ENCODE measurements at regions not wholly inside any gene's neighbourhood (a gene's known extent, or its start where the extent isn't known, plus 50 kb on each side); places are given as distances from the start of the nearest gene placed in this dataset.
"Not testable (repeated sequence)": the region's sequence is repeated elsewhere in the genome, so short reads cannot be mapped to it uniquely, and the experiment has no call there.

DNA sequence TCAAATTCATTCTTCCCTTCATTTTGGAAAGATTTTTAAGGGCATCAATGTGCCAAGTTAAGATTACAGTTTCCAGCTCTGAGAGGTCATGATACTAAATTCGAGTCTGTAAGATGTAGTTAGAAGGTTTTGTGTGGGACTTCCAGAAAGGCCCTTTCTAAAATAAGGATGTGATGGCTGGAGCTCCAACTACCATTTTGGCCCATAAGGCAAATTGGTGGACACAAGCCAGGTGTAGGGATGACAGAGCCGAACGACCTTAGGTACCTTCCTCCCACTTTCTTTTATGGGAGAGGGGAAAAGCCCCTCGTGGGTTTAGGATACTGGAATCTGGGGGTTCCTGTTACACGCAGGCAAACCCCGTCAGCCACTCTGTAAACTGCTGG lies 54.3 kb upstream of the PTPDC1 start:
- TF ChIP-seq, protein P1, sequence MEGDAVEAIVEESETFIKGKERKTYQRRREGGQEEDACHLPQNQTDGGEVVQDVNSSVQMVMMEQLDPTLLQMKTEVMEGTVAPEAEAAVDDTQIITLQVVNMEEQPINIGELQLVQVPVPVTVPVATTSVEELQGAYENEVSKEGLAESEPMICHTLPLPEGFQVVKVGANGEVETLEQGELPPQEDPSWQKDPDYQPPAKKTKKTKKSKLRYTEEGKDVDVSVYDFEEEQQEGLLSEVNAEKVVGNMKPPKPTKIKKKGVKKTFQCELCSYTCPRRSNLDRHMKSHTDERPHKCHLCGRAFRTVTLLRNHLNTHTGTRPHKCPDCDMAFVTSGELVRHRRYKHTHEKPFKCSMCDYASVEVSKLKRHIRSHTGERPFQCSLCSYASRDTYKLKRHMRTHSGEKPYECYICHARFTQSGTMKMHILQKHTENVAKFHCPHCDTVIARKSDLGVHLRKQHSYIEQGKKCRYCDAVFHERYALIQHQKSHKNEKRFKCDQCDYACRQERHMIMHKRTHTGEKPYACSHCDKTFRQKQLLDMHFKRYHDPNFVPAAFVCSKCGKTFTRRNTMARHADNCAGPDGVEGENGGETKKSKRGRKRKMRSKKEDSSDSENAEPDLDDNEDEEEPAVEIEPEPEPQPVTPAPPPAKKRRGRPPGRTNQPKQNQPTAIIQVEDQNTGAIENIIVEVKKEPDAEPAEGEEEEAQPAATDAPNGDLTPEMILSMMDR (IDR thresholded peaks at IDR 0.05) = no peak
- TF ChIP-seq POLR2A (IDR thresholded peaks at IDR 0.05) = no peak
- Histone ChIP-seq H3K4me1 (no peaks in the 10 kb centered on the region), H3K27ac (peak overlapping the region; percentile 49 to 76 (median 71)), H3K27me3 (no peaks in the 10 kb centered on the region), H3K4me3 (peak overlapping the region; percentile 78 to 84 (median 79)), H3K9me3 (no peaks in the 10 kb centered on the region), H3K36me3 (no peaks in the 10 kb centered on the region)
- no peak for DNase-seq
- no peak for ATAC-seq
- intact Hi-C loops (cut with DNase I) = no loop called here
- WGBS (ENCODE audit: insufficient coverage, low coverage, low lambda C conversion rate, missing lambda C conversion rate) = 47% methylated on average over 2 of the region's 6 CpGs

DNA sequence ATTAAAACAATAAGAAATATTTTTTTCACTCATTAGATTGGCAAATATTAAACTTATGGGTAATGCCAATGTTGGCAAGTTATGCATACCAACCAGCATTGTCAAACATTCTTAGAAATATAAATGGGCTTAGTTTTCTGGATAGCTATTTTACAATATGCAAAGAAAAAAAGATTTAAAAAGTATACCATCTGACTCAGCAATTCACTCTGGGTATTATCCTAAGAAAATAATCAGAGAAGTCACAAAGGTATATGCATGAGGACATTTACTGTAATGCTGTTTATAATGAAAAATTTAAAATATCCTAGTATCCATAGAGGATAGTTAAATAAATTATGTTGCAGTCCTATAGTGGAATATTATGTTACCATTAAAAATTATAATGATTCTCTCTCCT lies 57.4 kb upstream of the PTPDC1 start:
- Histone ChIP-seq H3K4me3 (no peak overlapping the region), H3K36me3 (no peaks in the 10 kb centered on the region), H3K27me3 (no peaks in the 10 kb centered on the region), H3K4me1 (no peaks in the 10 kb centered on the region), H3K9me3 (no peaks in the 10 kb centered on the region), H3K27ac (no peak overlapping the region)
- ATAC-seq (no peak), DNase-seq (no peak)
- intact Hi-C loops (cut with DNase I) = no loop called here
- TF ChIP-seq POLR2A (IDR thresholded peaks at IDR 0.05) = no peak
- TF ChIP-seq, protein P1 (IDR thresholded peaks at IDR 0.05) = no peak

DNA sequence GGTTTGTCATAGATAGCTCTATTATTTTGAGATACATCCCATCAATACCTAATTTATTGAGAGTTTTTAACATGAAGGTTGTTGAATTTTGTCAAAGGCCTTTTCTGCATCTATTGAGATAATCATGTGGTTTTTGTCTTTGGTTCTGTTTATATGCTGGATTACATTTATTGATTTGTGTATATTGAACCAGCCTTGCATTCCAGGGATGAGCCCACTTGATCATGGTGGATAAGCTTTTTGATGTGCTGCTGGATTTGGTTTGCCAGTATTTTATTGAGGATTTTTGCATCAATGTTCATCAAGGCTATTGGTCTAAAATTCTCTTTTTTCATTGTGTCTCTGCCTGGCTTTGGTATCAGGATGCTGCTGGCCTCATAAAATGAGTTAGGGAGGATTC lies 61.8 kb upstream of the PTPDC1 start:
- H3K27ac ChIP-seq; H3K27me3 ChIP-seq; H3K36me3 ChIP-seq; intact Hi-C loops (cut with DNase I); H3K4me3 ChIP-seq; H3K4me1 ChIP-seq; DNase-seq; ATAC-seq; H3K9me3 ChIP-seq: not testable (repeated sequence)

DNA sequence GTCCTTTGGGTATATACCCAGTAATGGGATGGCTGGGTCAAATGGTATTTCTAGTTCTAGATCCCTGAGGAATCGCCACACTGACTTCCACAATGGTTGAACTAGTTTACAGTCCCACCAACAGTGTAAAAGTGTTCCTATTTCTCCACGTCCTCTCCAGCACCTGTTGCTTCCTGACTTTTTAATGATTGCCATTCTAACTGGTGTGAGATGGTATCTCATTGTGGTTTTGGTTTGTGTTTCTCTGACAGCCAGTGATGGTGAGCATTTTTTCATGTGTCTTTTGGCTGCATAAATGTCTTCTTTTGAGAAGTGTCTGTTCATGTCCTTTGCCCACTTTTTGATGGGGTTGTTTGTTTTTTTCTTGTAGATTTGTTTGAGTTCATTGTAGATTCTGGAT lies 63.4 kb upstream of the PTPDC1 start:
- H3K27me3 ChIP-seq; H3K4me3 ChIP-seq; H3K4me1 ChIP-seq; intact Hi-C loops (cut with DNase I); DNase-seq; H3K9me3 ChIP-seq; H3K27ac ChIP-seq; H3K36me3 ChIP-seq; ATAC-seq: not testable (repeated sequence)
- no CpG with 5 or more reads among the region's 2 CpGs for WGBS (ENCODE audit: insufficient coverage, low coverage, low lambda C conversion rate, missing lambda C conversion rate)

DNA sequence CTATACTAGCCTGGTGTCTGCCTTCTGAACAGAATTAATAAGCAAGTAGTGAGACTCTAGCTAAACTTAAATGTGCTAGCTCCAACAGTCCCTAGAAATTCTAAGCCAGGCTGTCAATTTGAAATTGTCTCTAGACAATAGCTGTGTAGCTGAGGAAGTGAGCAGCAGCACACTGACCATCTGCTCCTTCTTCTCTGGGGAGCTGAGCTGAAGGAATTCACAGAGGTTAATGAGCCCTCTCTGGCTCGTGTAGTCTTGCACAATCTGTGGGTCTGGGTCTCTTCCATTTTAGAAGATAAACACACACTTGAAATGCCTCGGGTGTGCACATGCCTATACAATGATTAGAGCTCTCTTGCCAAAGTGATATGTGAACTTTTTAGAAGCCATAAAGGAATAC lies 63.5 kb upstream of the BARX1 start:
- TF ChIP-seq POLR2A (IDR thresholded peaks at IDR 0.05) = no peak
- TF ChIP-seq, protein P1 (IDR thresholded peaks at IDR 0.05) = no peak
- no peak for ATAC-seq
- no peaks in the 10 kb centered on the region for H3K4me1 ChIP-seq
- H3K27me3 ChIP-seq = no peaks in the 10 kb centered on the region
- DNase-seq = no peak
- WGBS (ENCODE audit: insufficient coverage, low coverage, low lambda C conversion rate, missing lambda C conversion rate) = 10% methylated on average over 2 of the region's 2 CpGs
- H3K9me3 ChIP-seq = no peaks in the 10 kb centered on the region
- no peaks in the 10 kb centered on the region for H3K36me3 ChIP-seq
- intact Hi-C loops (cut with DNase I) = no loop called here
- H3K4me3 ChIP-seq = no peak overlapping the region
- H3K27ac ChIP-seq = no peak overlapping the region

DNA sequence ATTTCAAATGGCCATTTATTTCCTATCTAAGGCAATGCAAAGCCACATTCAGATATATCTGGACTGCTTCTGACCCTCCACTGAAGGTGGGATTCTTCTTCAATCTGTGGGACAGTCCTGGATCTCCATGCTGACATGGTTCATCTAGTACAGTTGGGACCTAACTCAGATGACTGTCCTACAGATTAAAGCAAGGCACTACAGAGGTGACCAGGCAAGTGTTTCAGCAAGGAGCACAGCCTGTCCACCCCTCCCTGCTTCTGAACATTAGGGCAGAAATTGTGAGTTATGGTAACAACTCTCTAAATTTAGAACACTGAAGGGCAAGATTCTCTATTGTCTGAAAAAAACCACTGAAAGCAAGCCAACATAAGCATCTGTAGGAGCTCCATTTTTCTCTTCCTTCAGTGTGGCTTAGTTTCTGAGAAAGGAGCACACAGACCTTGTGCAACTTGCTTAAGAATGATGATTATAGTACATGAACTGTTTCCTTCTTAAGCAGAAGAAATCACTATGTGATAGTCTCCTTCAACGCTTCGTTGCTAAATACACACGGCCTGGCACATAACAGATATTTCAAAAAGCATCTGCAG lies 62.9 kb upstream of the BARX1 start:
- H3K36me3 ChIP-seq = no peaks in the 10 kb centered on the region
- intact Hi-C loops (cut with DNase I) = no loop called here
- 49% methylated on average over 3 of the region's 3 CpGs for WGBS (ENCODE audit: insufficient coverage, low coverage, low lambda C conversion rate, missing lambda C conversion rate)
- H3K27me3 ChIP-seq = no peaks in the 10 kb centered on the region
- no peaks in the 10 kb centered on the region for H3K9me3 ChIP-seq
- ATAC-seq (no peak), DNase-seq (no peak)
- H3K4me3 ChIP-seq = no peak overlapping the region
- H3K4me1 ChIP-seq = no peaks in the 10 kb centered on the region
- no peak overlapping the region for H3K27ac ChIP-seq
- TF ChIP-seq, protein P1 (IDR thresholded peaks at IDR 0.05) = no peak
- no peak for TF ChIP-seq POLR2A (IDR thresholded peaks at IDR 0.05)

Data from right lobe of liver (tissue), 6 donors.